HEK293T (cell line): ENCODE measurements at regions not wholly inside any gene's neighbourhood (a gene's known extent, or its start where the extent isn't known, plus 50 kb on each side); places are given as distances from the start of the nearest gene placed in this dataset.

Experiments
- BHLHE40 ChIP-seq: fragments of 450-650 bp; IDR thresholded peaks from 2 replicates; pipeline ENCODE4 v1.6.1; 2016; ENCODE audit warnings: mild to moderate bottlenecking, moderate library complexity, borderline replicate concordance
- ELF4 ChIP-seq: fragments of 450-650 bp; IDR thresholded peaks from 2 replicates; pipeline ENCODE4 v1.6.1; 2017; ENCODE audit warnings: antibody characterized with exemption
- FOXA1 ChIP-seq: fragments of 450-650 bp; IDR thresholded peaks from 2 replicates; pipeline ENCODE4 v1.6.1; 2016; ENCODE audit warnings: mild to moderate bottlenecking
- FOXK2 ChIP-seq: fragments of 450-650 bp; IDR thresholded peaks from 2 replicates; pipeline ENCODE4 v1.6.1; 2016; ENCODE audit warnings: mild to moderate bottlenecking
- HDGF ChIP-seq: fragments of 450-650 bp; IDR thresholded peaks from 2 replicates; pipeline ENCODE4 v1.6.1; 2017; ENCODE audit warnings: antibody characterized with exemption, borderline replicate concordance
- L3MBTL2 ChIP-seq: fragments of 450-650 bp; conservative IDR thresholded peaks from 2 replicates; pipeline ENCODE4 v1.6.1; 2016; ENCODE audit warnings: mild to moderate bottlenecking
- NFRKB ChIP-seq: fragments of 450-650 bp; IDR thresholded peaks from 2 replicates; pipeline ENCODE4 v1.6.1; 2016; ENCODE audit warnings: mild to moderate bottlenecking, moderate library complexity
- SP1 ChIP-seq: fragments of 450-650 bp; IDR thresholded peaks from 2 replicates; pipeline ENCODE4 v1.6.1; 2017
- SUZ12 ChIP-seq: fragments of 450-650 bp; IDR thresholded peaks from 2 replicates; pipeline ENCODE4 v1.6.1; 2016; ENCODE audit warnings: mild to moderate bottlenecking

DNA sequence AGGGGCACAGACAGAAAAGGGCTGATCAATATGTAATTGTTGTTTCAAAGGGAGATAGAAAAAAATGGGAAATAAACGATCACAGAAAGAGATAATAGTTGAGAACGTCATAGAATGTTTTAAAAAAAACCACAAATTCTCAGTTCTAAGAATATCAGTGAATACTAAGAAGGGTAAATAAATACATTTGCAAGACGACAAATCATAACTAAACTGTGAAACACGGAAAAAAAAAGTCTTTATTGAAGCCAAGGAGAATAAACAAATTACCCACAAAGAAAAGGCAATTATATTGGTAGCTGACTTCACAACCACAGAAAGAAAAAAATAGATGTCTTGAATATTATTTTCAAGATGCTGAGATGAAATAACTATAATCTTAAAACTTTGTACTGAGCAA lies 305.2 kb upstream of the STEAP1 start:
- no peak for TF ChIP-seq FOXA1
- no peak for TF ChIP-seq NFRKB
- no peak for TF ChIP-seq SUZ12
- TF ChIP-seq BHLHE40, result no peak
- TF ChIP-seq ELF4, result no peak
- TF ChIP-seq FOXK2, result no peak
- TF ChIP-seq SP1, result no peak
- TF ChIP-seq L3MBTL2, result no peak
- no peak for TF ChIP-seq HDGF
